ENCODE measurements at regions not wholly inside any gene's neighbourhood (a gene's known extent, or its start where the extent isn't known, plus 50 kb on each side); places are given as distances from the start of the nearest gene placed in this dataset.

- Histone ChIP-seq H3K79me2 (ENCODE audit: control insufficient read depth, insufficient read depth, low read length) (no peaks in the 10 kb centered on the region), H3K27me3 (ENCODE audit: control insufficient read depth in 2 of 2, insufficient read depth in 2 of 2, low read length in 2 of 2) (no peaks in the 10 kb centered on the region), H3K36me3 (ENCODE audit: control insufficient read depth in 2 of 2, extremely low read depth in 1 of 2, insufficient read depth in 2 of 2, low read length in 2 of 2) (no peaks in the 10 kb centered on the region), H3K9ac (replicated peaks; ENCODE audit: extremely low read depth, insufficient read depth, low read length) (no peak overlapping the region), H3K4me2 (ENCODE audit: insufficient read depth, low read length) (no peak overlapping the region), H2AFZ (ENCODE audit: low read depth, low read length) (no peak overlapping the region), H3K4me1 (ENCODE audit: control insufficient read depth, extremely low read depth, insufficient read depth, low read length) (no peaks in the 10 kb centered on the region), H3K9me1 (replicated peaks; ENCODE audit: control insufficient read depth, extremely low read depth, insufficient read depth, low read length) (no peaks in the 10 kb centered on the region), H3K4me3 (replicated peaks in 1 of 3; ENCODE audit: insufficient read depth in 1 of 3, low read depth in 1 of 3, low read length in 3 of 3) (no peak overlapping the region), H4K20me1 (replicated peaks; ENCODE audit: control insufficient read depth, extremely low read depth, insufficient read depth, low read length) (no peaks in the 10 kb centered on the region), H3K27ac (ENCODE audit: insufficient read depth, low read depth, low read length) (no peak overlapping the region), H3K9me3 (replicated peaks; ENCODE audit: control insufficient read depth, insufficient read depth, low read length) (peaks cover 13% of the 10 kb centered on the region)
- ChIA-PET POLR2A (no interaction called here), CTCF (no interaction called here)
- dilution Hi-C loops (cut with MboI; ENCODE audit: extremely low pct_ligation_motif_present, low sequenced_read_pairs) = no loop called here
- FAIRE-seq (no peak), DNase-seq (ENCODE audit: low read depth, low spot score) (no peak)
- intact Hi-C loops (cut with micrococcal nuclease) = no loop called here
- TF ChIP-seq POLR2AphosphoS5 (IDR thresholded peaks at IDR 0.05; ENCODE audit: insufficient read depth, low read depth, low read length) (no peak), POLR2A (IDR thresholded peaks at IDR 0.05; ENCODE audit: low read depth, low read length) (no peak), FOS (IDR thresholded peaks at IDR 0.05; ENCODE audit: borderline replicate concordance, insufficient read depth, low read length) (no peak)
- no TSS peak for BruUV-seq (replicated peaks)
Observed at GRCh38 chr13:22703601-22704209, 477.1 kb upstream of the SGCG start.

DNA sequence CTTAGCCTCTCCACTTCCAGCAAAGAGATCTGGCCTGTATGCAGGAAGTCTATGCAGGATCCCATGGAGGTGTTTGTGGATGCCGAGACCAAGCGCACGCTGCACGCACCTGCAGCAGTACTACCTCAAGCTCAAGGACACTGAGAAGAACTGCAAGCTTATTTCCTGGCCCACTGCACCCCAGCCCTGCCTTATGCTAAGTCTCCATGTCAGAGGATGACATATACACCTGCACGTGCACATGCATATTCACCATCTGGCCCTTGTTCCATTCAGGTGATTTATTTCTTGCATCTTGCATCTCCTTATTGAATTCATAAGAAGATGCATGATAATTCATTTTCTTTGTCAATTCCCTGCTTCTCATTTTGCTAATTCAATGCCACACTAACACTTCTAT, 472.8 kb upstream of the SGCG start:
- Histone ChIP-seq H2AFZ (ENCODE audit: low read depth, low read length) (no peak overlapping the region), H3K4me2 (ENCODE audit: insufficient read depth, low read length) (no peak overlapping the region), H3K9ac (replicated peaks; ENCODE audit: extremely low read depth, insufficient read depth, low read length) (no peak overlapping the region), H3K9me3 (replicated peaks; ENCODE audit: control insufficient read depth, insufficient read depth, low read length) (peaks cover 10% of the 10 kb centered on the region), H3K4me1 (ENCODE audit: control insufficient read depth, extremely low read depth, insufficient read depth, low read length) (no peaks in the 10 kb centered on the region), H4K20me1 (replicated peaks; ENCODE audit: control insufficient read depth, extremely low read depth, insufficient read depth, low read length) (no peaks in the 10 kb centered on the region), H3K4me3 (replicated peaks in 1 of 3; ENCODE audit: insufficient read depth in 1 of 3, low read depth in 1 of 3, low read length in 3 of 3) (no peak overlapping the region), H3K79me2 (ENCODE audit: control insufficient read depth, insufficient read depth, low read length) (no peaks in the 10 kb centered on the region), H3K27me3 (ENCODE audit: control insufficient read depth in 2 of 2, insufficient read depth in 2 of 2, low read length in 2 of 2) (no peaks in the 10 kb centered on the region), H3K27ac (ENCODE audit: insufficient read depth, low read depth, low read length) (no peak overlapping the region), H3K36me3 (ENCODE audit: control insufficient read depth in 2 of 2, extremely low read depth in 1 of 2, insufficient read depth in 2 of 2, low read length in 2 of 2) (no peaks in the 10 kb centered on the region), H3K9me1 (replicated peaks; ENCODE audit: control insufficient read depth, extremely low read depth, insufficient read depth, low read length) (no peaks in the 10 kb centered on the region)
- dilution Hi-C loops (cut with MboI; ENCODE audit: extremely low pct_ligation_motif_present, low sequenced_read_pairs) (no loop called here), intact Hi-C loops (cut with micrococcal nuclease) (no loop called here)
- no peak for DNase-seq (ENCODE audit: low read depth, low spot score)
- FAIRE-seq = no peak
- ChIA-PET CTCF (no interaction called here), POLR2A (no interaction called here)
- BruUV-seq (replicated peaks) = no TSS peak
- TF ChIP-seq FOS (IDR thresholded peaks at IDR 0.05; ENCODE audit: borderline replicate concordance, insufficient read depth, low read length) (no peak), POLR2AphosphoS5 (IDR thresholded peaks at IDR 0.05; ENCODE audit: insufficient read depth, low read depth, low read length) (no peak), POLR2A (IDR thresholded peaks at IDR 0.05; ENCODE audit: low read depth, low read length) (no peak), JUN (IDR thresholded peaks at IDR 0.05; ENCODE audit: borderline replicate concordance, insufficient read depth, insufficient read length, low read depth) (no peak), MYC (IDR thresholded peaks at IDR 0.05; ENCODE audit: low read depth, low read length) (no peak), EZH2 (IDR thresholded peaks at IDR 0.05; ENCODE audit: borderline replicate concordance, low read depth, low read length, severe bottlenecking) (no peak), GATA2 (IDR thresholded peaks at IDR 0.05; ENCODE audit: insufficient read depth, insufficient read length, low read depth, low read length) (no peak)
- TF ChIP-seq, protein P1, sequence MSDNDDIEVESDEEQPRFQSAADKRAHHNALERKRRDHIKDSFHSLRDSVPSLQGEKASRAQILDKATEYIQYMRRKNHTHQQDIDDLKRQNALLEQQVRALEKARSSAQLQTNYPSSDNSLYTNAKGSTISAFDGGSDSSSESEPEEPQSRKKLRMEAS (IDR thresholded peaks at IDR 0.05; ENCODE audit: insufficient read depth, insufficient read length) = no peak
- TF ChIP-seq, protein P2, sequence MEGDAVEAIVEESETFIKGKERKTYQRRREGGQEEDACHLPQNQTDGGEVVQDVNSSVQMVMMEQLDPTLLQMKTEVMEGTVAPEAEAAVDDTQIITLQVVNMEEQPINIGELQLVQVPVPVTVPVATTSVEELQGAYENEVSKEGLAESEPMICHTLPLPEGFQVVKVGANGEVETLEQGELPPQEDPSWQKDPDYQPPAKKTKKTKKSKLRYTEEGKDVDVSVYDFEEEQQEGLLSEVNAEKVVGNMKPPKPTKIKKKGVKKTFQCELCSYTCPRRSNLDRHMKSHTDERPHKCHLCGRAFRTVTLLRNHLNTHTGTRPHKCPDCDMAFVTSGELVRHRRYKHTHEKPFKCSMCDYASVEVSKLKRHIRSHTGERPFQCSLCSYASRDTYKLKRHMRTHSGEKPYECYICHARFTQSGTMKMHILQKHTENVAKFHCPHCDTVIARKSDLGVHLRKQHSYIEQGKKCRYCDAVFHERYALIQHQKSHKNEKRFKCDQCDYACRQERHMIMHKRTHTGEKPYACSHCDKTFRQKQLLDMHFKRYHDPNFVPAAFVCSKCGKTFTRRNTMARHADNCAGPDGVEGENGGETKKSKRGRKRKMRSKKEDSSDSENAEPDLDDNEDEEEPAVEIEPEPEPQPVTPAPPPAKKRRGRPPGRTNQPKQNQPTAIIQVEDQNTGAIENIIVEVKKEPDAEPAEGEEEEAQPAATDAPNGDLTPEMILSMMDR (IDR thresholded peaks at IDR 0.05; ENCODE audit: extremely low read depth in 1 of 2, insufficient read depth in 1 of 2, low read depth in 1 of 2, low read length in 2 of 2) = no peak

Data from endothelial cell of umbilical vein (primary cell).